ELF-1 (cell line): ENCODE measurements at regions not wholly inside any gene's neighbourhood (a gene's known extent, or its start where the extent isn't known, plus 50 kb on each side); places are given as distances from the start of the nearest gene placed in this dataset.

Source experiments
- DNase-seq: peaks from one replicate; pipeline ENCODE4 v3.0.0-alpha.2; 2016; ENCODE audit warnings: low read depth, low spot score

DNA sequence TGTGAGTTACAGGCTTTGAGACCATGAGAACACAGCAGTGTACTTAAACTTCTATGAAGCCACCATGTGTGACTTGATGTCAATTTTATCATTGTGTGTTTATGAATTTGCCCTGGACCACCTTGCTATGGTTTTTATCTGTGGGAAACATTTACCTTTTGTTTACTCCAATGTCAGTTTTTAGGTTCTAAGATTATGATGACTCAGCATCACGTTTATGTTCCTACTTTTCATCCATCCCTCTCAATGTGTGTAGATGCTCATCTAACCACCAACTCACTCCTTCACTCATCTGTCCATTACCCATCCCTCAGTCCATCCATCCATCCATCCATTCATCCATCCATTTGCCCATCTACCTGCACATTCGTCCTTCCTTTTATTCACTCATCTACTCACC lies 338.8 kb downstream of the MIAT start:
- DNase-seq, result no peak

DNA sequence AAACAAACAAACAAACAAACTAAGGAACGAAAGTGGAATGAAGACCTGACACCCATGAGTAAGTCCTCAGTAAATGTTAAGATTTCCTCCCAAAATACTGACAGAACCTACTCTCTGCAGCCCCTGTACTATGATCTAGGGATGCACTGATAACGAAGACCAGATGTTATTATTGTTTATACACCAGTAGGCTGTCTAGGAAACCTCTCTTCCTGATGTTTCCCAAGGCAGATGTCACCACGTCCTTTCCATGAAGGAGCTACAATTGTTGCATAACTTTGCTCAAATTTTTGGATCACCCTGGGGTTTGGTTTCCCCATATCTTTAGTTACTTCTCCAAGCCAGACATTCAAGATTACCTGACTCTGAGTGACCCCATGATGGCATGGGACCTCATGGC lies 340.7 kb downstream of the MIAT start:
- no peak for DNase-seq

DNA sequence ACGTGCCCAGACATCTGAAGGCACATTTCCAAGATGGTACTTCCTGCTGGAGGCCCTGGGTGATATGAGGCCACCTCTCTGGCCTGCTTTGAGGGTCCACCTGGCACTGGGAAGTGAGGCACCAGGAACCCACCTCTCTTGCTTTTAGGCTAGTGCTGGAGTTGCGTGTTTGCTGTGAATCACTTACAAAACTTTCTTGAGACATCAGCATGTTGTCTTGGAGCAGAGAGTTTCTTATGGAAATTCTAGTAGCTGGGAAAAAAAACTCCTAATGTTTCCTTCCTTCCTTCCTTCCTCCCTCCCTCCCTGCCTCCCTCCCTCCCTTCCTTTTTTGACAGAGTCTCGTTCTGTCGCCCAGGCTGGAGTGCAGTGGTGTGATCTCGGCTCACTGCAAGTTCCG lies 341.3 kb downstream of the MIAT start:
- DNase-seq, result no peak

DNA sequence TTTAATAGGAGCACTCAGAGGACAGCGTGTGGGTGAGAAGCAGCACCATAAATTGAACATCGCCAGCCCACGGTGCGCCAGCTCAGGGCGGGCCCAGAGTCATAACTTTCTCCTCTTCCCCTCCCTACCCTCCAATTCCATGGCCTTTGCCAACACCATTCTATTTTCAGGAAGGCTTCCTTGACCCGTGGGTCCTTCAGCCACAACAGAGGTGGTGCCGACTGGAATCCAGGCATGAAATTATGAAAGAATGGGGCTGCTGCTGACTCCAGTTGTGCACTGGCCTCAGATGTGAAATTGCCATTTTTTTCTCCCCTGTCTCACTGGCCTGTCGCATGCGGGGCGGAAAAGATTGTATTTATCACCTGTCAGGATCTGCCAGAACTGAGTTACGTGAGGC lies 345.9 kb downstream of the MIAT start:
- no peak for DNase-seq

DNA sequence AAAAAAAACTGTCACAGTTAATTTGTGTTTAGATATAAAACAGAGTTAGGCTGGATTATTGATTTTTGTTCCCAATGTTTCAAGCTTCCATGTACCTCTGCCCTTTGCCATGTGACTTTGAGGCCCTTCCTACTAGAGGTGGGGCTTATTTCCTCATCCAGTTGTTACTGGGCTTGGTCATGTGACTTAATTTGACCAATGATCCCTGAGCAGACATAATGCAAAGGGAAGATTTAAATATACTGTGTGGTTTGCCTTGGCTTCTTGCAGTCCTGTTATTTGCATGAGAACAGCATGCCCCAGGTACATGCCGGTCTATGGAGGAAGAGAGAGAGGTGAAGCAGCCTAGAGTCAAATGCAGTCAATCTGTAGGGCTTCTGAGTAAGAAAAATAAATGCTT lies 347.0 kb downstream of the MIAT start:
- DNase-seq, result peak; percentile 11

DNA sequence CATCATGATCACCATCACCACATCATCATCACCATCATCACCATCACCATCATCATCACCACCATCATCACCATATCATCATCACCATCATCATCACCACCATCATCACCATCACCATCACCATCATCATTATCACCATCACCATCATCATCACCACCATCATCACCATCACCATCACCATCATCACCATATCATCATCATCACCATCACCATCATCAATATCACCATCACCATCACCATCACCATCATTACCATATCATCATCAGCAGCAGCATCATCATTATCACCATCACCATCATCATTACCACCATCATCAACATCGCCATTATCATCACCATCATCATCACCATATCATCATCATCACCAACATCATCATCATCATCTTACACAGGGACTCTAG lies 351.1 kb downstream of the MIAT start:
- DNase-seq, result no peak

DNA sequence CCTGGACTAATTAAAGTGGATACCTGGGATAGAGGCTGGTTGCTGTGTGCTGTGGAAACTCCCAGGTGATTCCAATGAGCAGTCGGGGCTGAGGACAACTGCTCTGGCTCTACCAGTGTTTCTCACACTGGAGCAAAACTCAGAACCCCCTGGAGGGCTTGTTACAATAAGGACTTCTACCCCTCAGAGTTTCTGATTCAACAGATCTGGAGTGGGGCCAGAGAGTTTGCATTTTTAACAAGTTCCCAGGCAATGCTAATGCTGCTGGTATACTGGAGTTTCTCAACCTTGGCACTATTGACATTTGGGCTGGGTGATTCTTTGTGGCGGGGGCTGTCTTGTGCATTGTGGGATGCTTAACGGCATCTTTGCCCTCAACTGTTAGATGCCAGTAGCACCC lies 353.7 kb downstream of the MIAT start:
- no peak for DNase-seq

DNA sequence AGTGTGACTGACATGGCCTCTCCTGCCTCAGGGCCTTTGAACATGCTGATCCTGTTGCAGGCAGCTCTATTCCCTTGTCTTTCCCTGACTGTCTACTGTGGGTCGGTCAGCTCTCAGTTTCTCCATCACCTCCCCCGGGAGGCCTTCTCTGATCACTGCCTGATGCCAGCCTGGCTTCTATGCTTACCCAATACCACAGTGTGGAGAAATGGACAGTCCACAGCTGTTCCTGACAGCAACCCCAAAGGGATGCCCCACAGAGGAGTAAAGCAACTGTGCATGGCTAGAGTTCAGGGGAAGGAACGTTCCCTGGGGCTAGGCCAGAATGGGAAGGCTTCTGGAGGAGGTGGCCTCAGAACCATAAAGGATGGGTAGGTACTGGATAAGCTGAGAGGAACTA lies 354.3 kb downstream of the MIAT start:
- DNase-seq, result no peak

DNA sequence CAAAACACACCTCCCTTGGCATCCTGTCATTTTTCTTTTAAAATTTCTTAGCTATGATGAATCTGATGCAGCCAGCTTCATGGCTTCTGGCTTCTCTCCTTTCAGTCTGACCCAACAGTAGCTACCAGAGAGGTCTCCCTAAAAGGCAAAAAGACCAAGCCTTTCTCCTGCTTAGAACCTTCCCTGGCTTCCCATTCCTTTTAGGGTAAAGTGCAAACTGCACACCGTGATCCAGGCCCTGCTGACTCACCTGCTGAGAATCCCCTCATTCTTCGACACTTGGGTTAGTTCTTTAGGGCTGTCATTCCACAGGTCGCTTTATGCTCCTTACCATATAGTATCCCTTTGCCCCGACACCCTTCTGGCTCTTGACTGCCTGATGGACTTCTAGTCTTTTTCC lies 362.4 kb downstream of the MIAT start:
- peak; percentile 35 for DNase-seq

DNA sequence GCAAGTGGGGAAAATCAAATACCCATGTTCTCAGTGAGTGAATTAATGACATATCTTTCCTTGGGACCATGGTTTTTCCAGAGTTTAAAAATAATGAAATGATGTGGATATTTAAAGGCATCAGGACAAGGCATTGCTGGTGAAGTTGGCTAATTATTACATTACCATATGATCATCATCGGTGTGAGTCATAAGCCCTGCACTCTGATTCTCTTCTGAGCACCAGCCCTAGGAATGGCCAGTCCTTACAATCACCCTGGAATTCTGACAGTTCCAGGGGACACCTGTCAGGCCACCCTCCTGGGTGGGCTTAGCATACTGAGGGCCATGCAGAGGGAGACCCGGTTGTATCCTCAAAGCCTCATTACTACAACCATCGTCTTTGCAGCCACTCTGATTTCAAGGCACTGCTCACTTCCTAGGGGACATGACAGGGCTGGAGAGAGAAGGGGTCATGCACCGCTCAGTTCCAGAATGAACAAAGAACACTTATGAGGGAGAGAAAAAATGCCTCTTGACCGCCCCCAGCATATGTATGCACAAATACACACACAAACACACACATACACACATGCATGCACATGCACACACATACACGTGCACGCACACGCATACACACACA lies 365.0 kb downstream of the MIAT start:
- DNase-seq, result no peak

DNA sequence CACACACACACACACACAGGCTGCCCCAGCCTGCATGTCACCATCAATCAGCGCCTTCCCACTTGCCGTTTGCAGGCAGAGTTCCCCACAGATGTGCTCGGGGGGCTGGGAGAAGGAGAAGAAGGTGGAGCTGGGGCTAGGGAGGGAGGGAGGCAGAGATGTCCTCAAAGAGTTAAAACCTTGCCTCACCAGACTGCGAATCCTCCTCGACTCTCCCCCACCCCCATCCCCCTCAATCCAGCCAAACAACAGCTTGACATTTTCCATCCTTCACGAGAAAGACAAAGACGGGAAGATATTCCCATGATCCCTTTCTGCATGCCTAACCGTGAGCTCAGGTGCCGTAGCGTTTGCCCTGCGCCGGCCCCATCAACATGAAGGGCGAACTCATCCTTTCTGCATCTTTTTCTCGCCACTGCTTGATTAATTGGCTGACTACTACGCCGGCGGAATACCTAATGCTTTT lies 365.5 kb downstream of the MIAT start:
- DNase-seq, result no peak

DNA sequence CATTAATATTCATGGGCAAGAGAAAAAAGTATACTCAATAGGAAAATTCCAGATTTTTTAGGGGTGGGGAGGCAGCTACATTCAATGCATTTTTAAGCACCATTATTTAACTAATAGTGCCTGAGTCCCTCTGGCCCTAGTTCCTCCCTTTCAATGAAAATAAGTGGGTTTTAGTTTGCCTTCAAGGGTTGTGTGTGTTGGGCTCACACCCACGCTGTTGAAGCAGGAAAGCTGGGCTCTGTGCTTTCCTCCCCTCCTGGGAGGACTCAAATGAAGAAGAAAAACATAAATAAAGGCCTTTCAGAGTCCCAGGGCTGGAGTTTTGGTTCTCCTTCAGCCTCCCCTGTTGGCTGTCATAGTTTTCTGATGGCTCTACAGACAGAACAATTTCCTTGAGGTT lies 366.2 kb downstream of the MIAT start:
- no peak for DNase-seq

DNA sequence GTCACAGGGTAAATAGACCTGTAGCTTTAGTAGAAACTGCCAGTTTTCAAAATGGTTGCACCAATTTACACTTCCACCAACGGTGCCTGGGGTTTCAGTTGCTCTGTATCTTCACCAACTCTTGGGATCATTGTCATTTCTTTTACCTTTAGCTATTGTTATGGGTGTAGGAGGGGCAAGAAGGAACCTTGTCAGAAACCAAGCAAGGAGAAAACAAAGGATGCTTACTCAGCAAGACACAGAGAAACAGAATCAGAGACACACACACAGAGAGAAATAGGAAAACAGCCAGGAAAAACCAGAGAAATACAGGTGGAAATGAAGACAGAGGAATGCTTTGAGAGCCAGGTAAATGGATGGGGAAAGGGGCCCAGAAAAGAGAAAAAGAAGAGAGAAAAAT lies 367.6 kb downstream of the MIAT start:
- no peak for DNase-seq

DNA sequence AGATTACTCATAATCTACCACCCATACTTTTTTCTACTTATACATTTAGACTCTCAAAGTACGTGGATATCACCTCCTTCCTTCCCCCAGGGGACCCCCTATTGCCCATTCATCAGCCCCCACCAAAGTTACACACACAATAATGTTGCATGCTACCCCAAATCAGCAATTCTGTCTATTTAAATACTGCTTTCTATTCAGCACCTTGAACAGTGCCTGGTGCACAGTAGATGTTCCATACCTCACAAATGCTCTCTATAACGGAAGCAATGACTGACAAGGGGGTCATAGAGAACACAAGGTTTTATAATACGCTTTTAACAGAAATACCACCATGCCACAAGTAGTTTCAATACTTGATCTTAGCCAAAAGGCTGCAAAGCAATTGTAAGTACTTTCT lies 370.7 kb downstream of the MIAT start:
- no peak for DNase-seq

DNA sequence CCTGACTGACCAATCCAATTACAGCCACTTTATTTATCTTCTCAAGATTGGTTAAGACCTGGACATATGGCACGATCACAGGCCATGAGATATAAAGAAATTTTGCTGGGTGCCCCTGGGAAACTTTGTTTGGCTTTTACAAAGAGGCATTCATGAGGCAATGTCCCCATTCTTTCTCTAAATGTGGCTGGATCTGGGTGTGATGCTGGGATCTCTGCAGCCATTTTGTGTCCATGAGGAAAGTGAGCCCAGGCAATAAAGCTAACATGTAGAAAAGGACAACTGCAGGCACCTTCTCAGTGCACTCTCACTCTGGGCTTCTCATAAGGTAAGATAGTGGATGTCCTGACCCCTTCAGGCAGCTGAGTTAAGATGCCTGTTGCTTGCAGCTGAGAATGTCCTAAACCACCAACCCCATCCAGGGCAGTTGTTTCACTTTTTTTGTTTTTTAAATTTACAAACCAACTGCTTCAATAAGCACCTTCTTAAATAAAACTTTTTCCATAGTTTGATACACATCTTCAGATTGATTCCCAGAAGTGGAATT lies 372.3 kb downstream of the MIAT start:
- no peak for DNase-seq

DNA sequence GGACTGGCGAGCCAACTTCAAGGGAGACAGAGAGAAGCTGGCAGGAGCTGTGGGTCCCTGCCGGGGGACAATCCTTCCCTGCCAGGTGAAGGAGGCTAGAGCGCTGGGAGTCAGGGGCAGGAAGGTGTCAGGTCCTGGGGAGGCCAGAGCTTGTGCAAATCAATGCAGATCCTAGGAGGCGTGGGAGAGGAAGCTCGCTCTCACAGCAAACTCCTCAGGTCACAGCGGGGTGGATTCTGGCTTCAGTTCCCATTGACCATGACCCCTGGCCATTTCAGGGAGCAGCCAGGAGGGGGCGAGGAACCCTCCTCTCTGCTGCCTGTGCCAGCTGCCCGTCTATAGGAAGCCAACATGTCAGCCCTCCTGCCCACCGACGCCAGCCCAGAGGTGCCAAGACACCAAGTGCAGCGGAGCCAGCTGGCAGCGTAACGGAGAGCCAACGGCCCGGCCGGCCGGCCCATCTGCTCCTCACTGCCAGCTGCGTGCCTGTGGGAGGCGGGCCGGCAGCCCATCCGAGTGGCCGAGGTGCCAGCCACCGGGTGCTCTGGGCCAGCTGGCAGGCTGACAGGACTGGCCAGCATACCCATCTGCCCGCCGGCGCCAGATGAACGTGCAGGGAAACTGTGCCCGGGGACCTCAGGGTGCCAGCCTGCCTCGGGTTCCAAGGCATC lies 374.8 kb downstream of the MIAT start:
- DNase-seq, result peak; percentile 41

DNA sequence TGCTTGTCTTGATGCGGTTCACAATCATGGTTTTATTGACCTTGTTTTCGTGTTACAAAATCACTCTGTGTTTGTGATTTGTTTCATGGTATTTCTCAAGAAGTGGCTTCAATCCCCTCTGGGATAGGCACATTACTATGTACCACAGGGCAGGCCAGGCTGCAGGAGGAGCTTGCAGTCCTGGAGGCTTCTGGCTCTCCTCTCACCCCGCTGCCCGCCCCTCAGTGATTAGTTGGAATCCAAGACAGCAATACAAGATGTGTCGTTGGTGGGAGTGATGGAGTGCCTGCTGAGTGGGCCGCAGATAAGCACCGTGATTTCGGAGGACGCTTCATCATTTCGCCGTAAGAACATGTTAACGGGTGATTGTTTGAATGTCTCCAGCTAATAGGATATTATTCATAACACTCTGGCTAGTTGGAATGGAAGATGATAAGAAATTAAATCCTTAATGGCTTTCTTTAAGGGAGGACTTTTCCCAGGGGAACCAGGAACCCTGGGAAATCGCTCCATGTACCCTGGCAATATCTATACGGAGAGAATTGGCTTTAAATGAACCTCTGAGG lies 384.4 kb downstream of the MIAT start:
- DNase-seq, result no peak

DNA sequence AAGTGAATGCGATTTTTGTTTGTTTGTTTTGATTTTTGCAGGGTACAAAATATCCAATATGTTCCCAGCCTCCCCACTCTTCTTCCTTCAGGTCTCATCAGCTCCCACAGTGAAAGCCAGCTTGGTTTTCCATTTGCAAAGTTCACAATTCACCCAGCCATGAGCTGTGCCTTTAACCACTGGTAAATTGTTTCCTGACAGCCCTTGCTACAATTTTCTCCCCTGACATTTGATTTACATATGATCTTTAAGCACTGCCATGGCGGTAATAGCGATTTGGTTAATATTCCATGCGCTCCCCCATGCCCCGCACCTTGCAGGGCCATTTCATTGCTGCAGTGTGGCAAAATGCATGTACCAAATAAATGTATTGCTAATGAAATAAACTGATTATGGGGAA lies 385.9 kb downstream of the MIAT start:
- DNase-seq, result no peak

DNA sequence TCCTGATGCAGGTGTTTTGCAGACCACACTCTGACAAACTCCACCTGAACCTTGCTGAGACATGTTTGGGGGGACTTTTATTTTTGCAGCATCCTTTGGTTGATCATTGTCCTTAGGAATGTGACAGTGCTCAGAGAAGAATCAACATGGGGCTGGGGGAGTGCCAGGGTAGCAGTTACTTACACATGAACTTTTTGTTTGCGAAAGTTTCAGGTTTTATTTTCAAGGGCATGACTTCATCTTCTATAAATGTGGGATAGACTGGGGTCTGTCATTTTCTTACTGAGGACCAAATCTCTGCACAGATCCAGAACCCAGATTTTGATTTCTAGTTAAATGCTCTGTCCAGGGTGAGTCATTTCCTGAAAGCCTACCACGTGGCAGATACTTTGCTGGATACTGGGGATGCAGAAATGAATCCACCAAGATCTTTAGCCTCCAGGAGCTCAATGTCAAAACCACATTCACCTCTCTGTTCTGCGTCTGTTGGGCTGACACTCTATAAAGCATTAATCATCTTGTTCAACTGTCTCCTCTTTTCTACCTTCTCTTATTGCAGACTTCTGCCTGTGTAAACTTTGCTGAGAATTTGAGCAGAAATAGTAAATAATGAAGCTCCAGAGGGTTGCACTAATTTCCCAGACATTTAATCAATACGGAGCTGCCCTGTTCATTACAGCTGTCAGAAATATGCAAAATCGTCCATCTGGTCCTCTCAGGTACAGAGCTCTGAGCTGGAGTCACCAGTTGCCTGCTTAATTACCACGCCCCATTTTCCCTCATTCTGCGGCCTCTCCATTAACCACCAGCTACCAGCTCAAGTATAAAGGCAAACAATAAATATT lies 387.9 kb downstream of the MIAT start:
- no peak for DNase-seq

DNA sequence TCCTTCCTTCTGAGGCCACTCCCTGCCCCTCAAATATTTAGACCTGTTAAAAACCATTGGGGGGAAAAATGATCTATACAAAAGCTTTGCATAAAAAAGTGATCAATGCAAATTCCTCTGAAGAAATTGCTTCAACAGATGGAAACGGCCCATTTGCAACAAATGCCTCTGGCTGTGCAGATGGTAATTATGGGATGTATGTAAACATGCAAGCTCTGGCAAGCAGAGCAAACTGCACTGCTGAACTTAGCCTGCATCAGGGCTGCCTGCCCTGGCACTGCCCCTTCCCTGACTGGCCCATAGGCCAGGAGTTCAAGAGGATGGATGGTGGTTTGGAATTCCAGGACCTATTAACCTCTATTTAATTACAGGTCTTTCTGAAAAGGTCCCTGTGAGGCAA lies 388.7 kb downstream of the MIAT start:
- DNase-seq, result no peak

DNA sequence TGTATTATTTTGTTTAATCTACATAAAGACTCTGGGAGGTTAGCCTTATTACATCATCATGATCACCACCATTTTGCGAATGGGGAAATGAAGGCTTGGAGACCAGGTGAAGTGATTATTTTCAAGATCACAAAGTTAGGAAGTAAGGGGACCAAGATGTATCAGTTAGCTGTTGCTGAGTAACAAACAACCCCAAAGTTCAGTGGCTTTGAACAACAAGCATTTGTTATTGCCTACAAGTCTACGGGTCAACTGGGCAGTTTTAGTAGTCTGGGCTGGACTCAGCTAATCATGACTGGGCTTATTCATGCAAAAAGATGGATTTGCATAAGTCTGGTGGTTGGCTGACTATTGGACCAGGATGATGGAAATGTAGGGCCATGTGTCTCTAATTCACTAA lies 389.2 kb downstream of the MIAT start:
- no peak for DNase-seq

DNA sequence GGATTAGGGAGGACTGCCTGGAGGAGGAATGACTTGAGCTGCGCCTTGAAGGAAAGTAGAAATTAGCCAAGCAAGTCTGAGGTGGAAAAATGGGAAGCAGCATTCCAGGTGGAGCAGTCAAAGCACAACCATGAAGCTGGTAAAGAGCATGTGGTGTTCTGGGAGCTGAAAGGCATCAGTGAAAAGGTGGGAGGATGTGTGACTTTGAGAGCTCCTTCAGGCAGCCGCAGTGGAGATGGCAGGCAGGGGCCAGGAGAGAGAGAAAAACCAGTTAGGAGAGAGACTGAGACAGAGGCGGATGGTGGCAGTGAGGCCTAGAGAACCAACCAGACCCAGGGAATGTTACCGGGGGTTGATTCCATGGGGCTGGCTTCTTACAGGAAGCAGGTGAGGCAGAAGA lies 393.4 kb downstream of the MIAT start:
- DNase-seq, result no peak
